ENCODE measurements at regions not wholly inside any gene's neighbourhood (a gene's known extent, or its start where the extent isn't known, plus 50 kb on each side); places are given as distances from the start of the nearest gene placed in this dataset.

DNA sequence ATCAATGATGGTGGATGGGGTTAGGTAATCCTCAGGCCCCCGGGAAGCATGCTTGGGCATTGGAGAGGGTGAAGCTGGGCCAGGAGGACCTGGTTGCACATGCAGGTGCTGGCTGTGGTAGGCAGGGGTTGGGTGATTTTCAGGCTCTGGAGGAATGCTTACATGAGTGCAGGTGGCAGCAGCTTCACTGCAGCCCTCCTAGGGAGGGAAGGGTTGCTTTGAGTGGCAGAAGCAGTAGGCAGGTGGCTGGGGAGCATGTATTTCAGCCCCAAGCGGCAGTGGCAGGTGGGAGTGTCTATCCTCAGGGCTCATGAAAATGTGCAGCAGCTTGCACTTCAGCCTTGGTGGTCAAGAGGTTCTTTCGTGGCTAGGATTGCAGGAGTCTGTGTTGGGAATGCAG lies 230.0 kb upstream of the CTNNB1 start:
- TF ChIP-seq CTCF (IDR thresholded peaks at IDR 0.05; ENCODE audit: poor library complexity) = no peak
- TF ChIP-seq EZH2 (IDR thresholded peaks at IDR 0.05; ENCODE audit: borderline replicate concordance) = no peak
- no peak for TF ChIP-seq EZH2phosphoT487 (IDR thresholded peaks at IDR 0.05; ENCODE audit: low read depth, severe bottlenecking, unreplicated experiment)
- Histone ChIP-seq H3K4me3 (no peak overlapping the region), H3K9me2 (replicated peaks; ENCODE audit: insufficient read depth) (no peaks in the 10 kb centered on the region), H3K4me2 (no peak overlapping the region), H3K9me3 (ENCODE audit: low read depth) (no peaks in the 10 kb centered on the region), H4K20me1 (ENCODE audit: insufficient read depth, poor library complexity, severe bottlenecking) (no peaks in the 10 kb centered on the region), H3K27ac (no peak overlapping the region), H3K79me2 (no peaks in the 10 kb centered on the region), H3K27me3 (no peaks in the 10 kb centered on the region), H3K36me3 (replicated peaks; ENCODE audit: insufficient read depth, low read depth) (no peaks in the 10 kb centered on the region), H2AFZ (no peak overlapping the region), H3K4me1 (ENCODE audit: insufficient read depth) (peaks cover 13% of the 10 kb centered on the region)
- WGBS (ENCODE audit: low lambda C conversion rate, missing lambda C conversion rate) = 95% methylated on average over 3 of the region's 3 CpGs
- no peak for DNase-seq (ENCODE audit: low spot score)

DNA sequence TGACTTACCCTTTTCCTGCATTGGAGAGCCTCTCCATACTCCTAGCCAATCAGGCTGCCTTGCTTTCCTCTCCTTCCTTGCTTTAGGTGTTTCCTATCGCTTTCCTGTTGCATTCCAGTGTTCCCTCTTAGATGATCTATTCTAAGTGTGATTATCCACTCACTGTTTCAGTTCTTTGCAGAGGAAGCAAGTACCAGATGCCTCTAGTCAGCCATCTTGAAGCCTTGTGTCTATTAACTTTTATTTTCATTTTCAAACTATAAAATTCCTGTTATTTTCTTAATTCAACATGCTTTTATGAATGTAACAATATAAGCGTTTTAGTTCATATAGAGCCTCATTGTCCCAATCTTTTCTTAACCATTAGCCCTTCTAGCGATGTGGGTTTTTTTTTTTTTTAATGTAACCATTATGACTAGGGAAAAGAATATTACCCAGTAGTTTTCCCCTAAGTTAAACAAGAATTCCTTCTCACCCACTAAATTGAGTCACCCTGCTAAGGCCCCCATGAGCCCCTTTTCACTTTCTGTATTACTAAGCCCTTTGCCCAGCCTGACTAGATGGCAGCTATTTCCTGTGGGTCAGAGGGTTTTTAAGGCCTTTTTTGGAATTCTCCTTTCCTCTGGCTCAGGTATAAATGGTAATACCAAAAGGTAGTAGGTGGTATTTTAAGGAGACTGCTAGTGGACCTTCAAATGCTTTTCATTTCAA lies 229.4 kb upstream of the CTNNB1 start:
- no peaks in the 10 kb centered on the region for H3K9me2 ChIP-seq (replicated peaks; ENCODE audit: insufficient read depth)
- peaks cover 13% of the 10 kb centered on the region for H3K4me1 ChIP-seq (ENCODE audit: insufficient read depth)
- WGBS (ENCODE audit: low lambda C conversion rate, missing lambda C conversion rate) = 93% methylated on average over 3 of the region's 3 CpGs
- no peaks in the 10 kb centered on the region for H3K27me3 ChIP-seq
- no peaks in the 10 kb centered on the region for H3K36me3 ChIP-seq (replicated peaks; ENCODE audit: insufficient read depth, low read depth)
- H4K20me1 ChIP-seq (ENCODE audit: insufficient read depth, poor library complexity, severe bottlenecking) = no peaks in the 10 kb centered on the region
- no peaks in the 10 kb centered on the region for H3K79me2 ChIP-seq
- H3K27ac ChIP-seq = no peak overlapping the region
- no peak overlapping the region for H3K4me3 ChIP-seq
- no peak overlapping the region for H3K4me2 ChIP-seq
- TF ChIP-seq EZH2phosphoT487 (IDR thresholded peaks at IDR 0.05; ENCODE audit: low read depth, severe bottlenecking, unreplicated experiment) (no peak), EZH2 (IDR thresholded peaks at IDR 0.05; ENCODE audit: borderline replicate concordance) (no peak), CTCF (IDR thresholded peaks at IDR 0.05; ENCODE audit: poor library complexity) (no peak)
- DNase-seq (ENCODE audit: low spot score) = no peak
- H3K9me3 ChIP-seq (ENCODE audit: low read depth) = no peaks in the 10 kb centered on the region
- H2AFZ ChIP-seq = no peak overlapping the region

- Histone ChIP-seq H3K27ac (peak overlapping the region; percentile 83), H3K4me1 (ENCODE audit: insufficient read depth) (peaks cover 13% of the 10 kb centered on the region), H3K4me3 (no peak overlapping the region), H3K9me3 (ENCODE audit: low read depth) (no peaks in the 10 kb centered on the region), H3K79me2 (no peaks in the 10 kb centered on the region), H3K4me2 (no peak overlapping the region), H3K9me2 (replicated peaks; ENCODE audit: insufficient read depth) (no peaks in the 10 kb centered on the region), H3K36me3 (replicated peaks; ENCODE audit: insufficient read depth, low read depth) (no peaks in the 10 kb centered on the region), H4K20me1 (ENCODE audit: insufficient read depth, poor library complexity, severe bottlenecking) (no peaks in the 10 kb centered on the region), H3K27me3 (no peaks in the 10 kb centered on the region), H2AFZ (peak overlapping the region; percentile 1)
- DNase-seq (ENCODE audit: low spot score) = peak; percentile 76
- no peak for TF ChIP-seq EZH2 (IDR thresholded peaks at IDR 0.05; ENCODE audit: borderline replicate concordance)
- peak; percentile 14 for TF ChIP-seq CTCF (IDR thresholded peaks at IDR 0.05; ENCODE audit: poor library complexity)
- WGBS (ENCODE audit: low lambda C conversion rate, missing lambda C conversion rate) = 50% methylated on average over 10 of the region's 10 CpGs
Observed at GRCh38 chr3:40971191-40972168, 227.8 kb upstream of the CTNNB1 start.

Data from hepatocyte (in vitro differentiated cells).